Calu3 (cell line): ENCODE measurements at regions not wholly inside any gene's neighbourhood (a gene's known extent, or its start where the extent isn't known, plus 50 kb on each side); places are given as distances from the start of the nearest gene placed in this dataset.

Source experiments
- BruUV-seq: library from RNA; stranded (reverse); fragments of 400-500 nt; replicated peaks from 2 replicates; lab custom pipeline; 2021; lab: Mats Ljungman, UMichigan
- CTCF ChIA-PET: fragments of 300-600 bp; sonication (Branson Sonifier 250); formaldehyde crosslinking; loops from one replicate; lab custom pipeline; 2022; ENCODE audit warnings: antibody characterized with exemption; lab: Charles Lee
- DNase-seq: peaks from one replicate; pipeline ENCODE4 v3.0.0; 2022
- H3K27ac Mint-ChIP-seq: one replicate; pipeline ENCODE4 v1.8.0; 2022; ENCODE audit warnings: mixed read lengths; ENCODE audit not compliant: unreplicated experiment
- H3K27me3 Mint-ChIP-seq: one replicate; pipeline ENCODE4 v1.8.0; 2022; ENCODE audit warnings: mixed read lengths; ENCODE audit not compliant: unreplicated experiment
- H3K36me3 Mint-ChIP-seq: one replicate; pipeline ENCODE4 v1.8.0; 2022; ENCODE audit warnings: mild to moderate bottlenecking, moderate library complexity, mixed read lengths; ENCODE audit not compliant: insufficient read depth, unreplicated experiment
- H3K4me1 Mint-ChIP-seq: one replicate; pipeline ENCODE4 v1.8.0; 2022; ENCODE audit warnings: mild to moderate bottlenecking, low read depth, mixed read lengths; ENCODE audit not compliant: unreplicated experiment
- H3K4me3 Mint-ChIP-seq: one replicate; pipeline ENCODE4 v1.8.0; 2022; ENCODE audit warnings: mild to moderate bottlenecking, low read depth, moderate library complexity, mixed read lengths; ENCODE audit not compliant: unreplicated experiment
- H3K9me3 Mint-ChIP-seq: one replicate; pipeline ENCODE4 v1.8.0; 2022; ENCODE audit warnings: low read depth, mixed read lengths; ENCODE audit not compliant: unreplicated experiment
- CTCF ChIP-seq: fragments of 200-600 bp; IDR thresholded peaks from one replicate; pipeline ENCODE4 v1.8.0; 2022; ENCODE audit warnings: antibody characterized with exemption; ENCODE audit not compliant: unreplicated experiment
- intact Hi-C: fragments of 100-400 bp; cut with micrococcal nuclease; formaldehyde crosslinking; loops from one replicate; pipeline ENCODE4 v1.10.0; 2022; ENCODE audit not compliant: unreplicated experiment

DNA sequence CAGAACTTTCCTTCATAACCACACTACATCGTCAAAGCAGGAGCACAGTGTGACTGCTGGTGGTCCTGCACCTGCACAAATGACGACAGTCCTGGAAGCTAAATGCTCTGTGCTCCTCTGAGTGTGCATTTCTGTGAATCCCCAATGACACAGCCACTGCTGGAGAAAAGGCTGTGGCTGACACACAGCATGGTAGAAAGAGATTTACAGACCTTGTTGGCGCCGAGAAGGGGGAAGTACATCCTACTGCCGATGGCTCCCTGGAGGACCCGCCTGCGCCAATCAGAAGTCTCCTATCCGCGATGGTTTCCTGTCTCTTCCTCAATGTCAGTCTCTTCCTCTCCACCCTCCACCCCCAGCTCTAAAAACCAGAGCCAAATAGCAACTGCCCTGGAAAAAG, 115.4 kb upstream of the RAB4A start:
- no TSS peak for BruUV-seq
- H3K27me3 Mint-ChIP-seq, result no peaks in the 10 kb centered on the region
- CTCF ChIA-PET, result interaction anchor here (2.1 kb wide), 1 partner anchor 419 kb away, joined by 6 read pairs; no protein-coding TSS in a partner anchor
- no peak overlapping the region for H3K27ac Mint-ChIP-seq
- no peaks in the 10 kb centered on the region for H3K9me3 Mint-ChIP-seq
- no peak overlapping the region for H3K4me3 Mint-ChIP-seq
- intact Hi-C loops, result loop anchor here (10.0 kb wide), 1 partner anchor 221 kb away; no protein-coding TSS in a partner anchor
- H3K4me1 Mint-ChIP-seq, result peaks cover 8% of the 10 kb centered on the region
- H3K36me3 Mint-ChIP-seq, result no peaks in the 10 kb centered on the region
- no peak for TF ChIP-seq CTCF
- no peak for DNase-seq

- no peak overlapping the region for H3K4me3 Mint-ChIP-seq
- H3K9me3 Mint-ChIP-seq, result no peaks in the 10 kb centered on the region
- H3K36me3 Mint-ChIP-seq, result no peaks in the 10 kb centered on the region
- H3K27me3 Mint-ChIP-seq, result no peaks in the 10 kb centered on the region
- DNase-seq, result peak; percentile 38
- no peak overlapping the region for H3K27ac Mint-ChIP-seq
- intact Hi-C loops, result loop anchor here (2.0 to 10.0 kb wide), 3 partner anchors 222 to 464 kb away; partner anchors contain the start of gene RHOU
- H3K4me1 Mint-ChIP-seq, result peaks cover 8% of the 10 kb centered on the region
- CTCF ChIA-PET, result interaction anchor here (0.6 to 2.1 kb wide), 9 partner anchors 9 to 488 kb away, joined by 3 to 6 read pairs (median 3); partner anchors contain the start of gene RHOU
- peak; percentile 37 for TF ChIP-seq CTCF
- no TSS peak for BruUV-seq
These were observed 114.0 kb upstream of the RAB4A start for GRCh38 chr1:229156872-229157271.

DNA sequence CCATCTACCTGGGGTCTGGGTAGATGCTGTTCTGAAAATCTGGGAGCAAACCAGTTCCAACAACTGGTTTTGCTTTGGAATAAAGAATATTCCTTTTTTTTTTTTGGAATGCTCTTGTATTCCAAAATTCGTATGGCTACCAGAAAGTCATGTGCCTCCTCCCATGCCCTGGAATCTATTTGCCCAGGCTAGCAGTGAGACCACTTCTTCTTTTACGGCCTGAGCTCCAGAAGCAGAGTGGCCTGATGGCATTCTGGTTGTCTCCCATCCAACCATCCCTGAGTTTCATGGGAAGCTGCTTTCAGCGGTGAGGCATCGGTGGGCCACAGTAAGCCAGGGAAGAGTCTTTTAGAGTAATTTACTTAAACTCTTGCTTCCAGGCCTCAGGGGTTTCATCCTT, 113.4 kb upstream of the RAB4A start:
- Mint-ChIP-seq H3K36me3 (no peaks in the 10 kb centered on the region), H3K27me3 (no peaks in the 10 kb centered on the region), H3K9me3 (no peaks in the 10 kb centered on the region), H3K27ac (no peak overlapping the region), H3K4me3 (no peak overlapping the region), H3K4me1 (peaks cover 8% of the 10 kb centered on the region)
- no peak for DNase-seq
- no TSS peak for BruUV-seq
- TF ChIP-seq CTCF, result no peak
- CTCF ChIA-PET, result interaction anchor here (0.6 to 2.1 kb wide), 8 partner anchors 26 to 466 kb away, joined by 3 to 6 read pairs (median 4); partner anchors contain the start of gene RHOU
- intact Hi-C loops, result loop anchor here (2.0 to 10.0 kb wide), 3 partner anchors 223 to 465 kb away; partner anchors contain the start of gene RHOU

GRCh38 chr1:229158341-229158921, 112.5 kb upstream of the RAB4A start:
- intact Hi-C loops, result loop anchor here (10.0 kb wide), 1 partner anchor 224 kb away; no protein-coding TSS in a partner anchor
- no peaks in the 10 kb centered on the region for H3K27me3 Mint-ChIP-seq
- no peak for DNase-seq
- H3K27ac Mint-ChIP-seq, result no peak overlapping the region
- H3K9me3 Mint-ChIP-seq, result no peaks in the 10 kb centered on the region
- peaks cover 12% of the 10 kb centered on the region for H3K4me1 Mint-ChIP-seq
- CTCF ChIA-PET, result interaction anchor here (0.9 kb wide), 1 partner anchor 423 kb away, joined by 3 read pairs; no protein-coding TSS in a partner anchor
- no peak overlapping the region for H3K4me3 Mint-ChIP-seq
- no peak for TF ChIP-seq CTCF
- no TSS peak for BruUV-seq
- no peaks in the 10 kb centered on the region for H3K36me3 Mint-ChIP-seq
